ENCODE measurements at regions not wholly inside any gene's neighbourhood (a gene's known extent, or its start where the extent isn't known, plus 50 kb on each side); places are given as distances from the start of the nearest gene placed in this dataset.
"Not testable (repeated sequence)": the region's sequence is repeated elsewhere in the genome, so short reads cannot be mapped to it uniquely, and the experiment has no call there.

DNA sequence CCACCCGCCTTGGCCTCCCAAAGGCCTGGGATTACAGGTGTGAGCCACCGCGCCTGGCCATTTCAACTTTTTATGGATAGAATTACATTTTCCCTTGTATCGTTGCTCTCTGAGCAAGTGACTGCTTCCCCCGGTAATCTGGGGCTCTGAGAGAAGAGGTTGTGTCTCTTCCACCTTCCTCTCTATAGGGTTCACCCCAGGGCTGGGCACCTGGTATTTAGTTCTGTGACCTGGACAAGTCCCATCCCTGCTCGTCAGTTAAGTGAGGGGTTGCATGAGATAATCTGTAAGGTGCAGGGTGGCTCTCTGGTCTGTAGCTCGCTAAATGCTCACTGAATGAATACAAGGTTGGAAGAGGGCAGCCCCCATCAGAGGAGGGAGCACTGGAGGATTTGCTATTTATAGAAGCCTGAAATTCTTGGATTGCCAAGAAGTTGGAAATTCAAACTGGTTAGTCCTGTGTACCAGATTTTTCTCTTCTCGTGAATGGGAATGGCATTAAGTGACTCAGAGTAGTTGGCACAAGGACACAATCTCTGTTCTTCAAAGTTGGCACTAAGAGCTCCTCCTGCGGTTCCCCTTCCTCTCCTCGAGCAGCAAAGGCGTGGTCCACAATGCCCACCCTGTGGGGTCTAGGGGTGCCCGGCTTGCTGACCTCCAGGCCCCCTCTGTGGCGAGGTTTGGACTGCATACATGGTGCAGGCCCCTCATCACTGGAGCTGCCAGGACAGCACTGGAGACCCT lies 68.1 kb upstream of the DLG1 start:
- no peak for DNase-seq (ENCODE audit: extremely low spot score)
- CTCF ChIA-PET: no interaction called here
- POLR2A ChIA-PET: no interaction called here
- TF ChIP-seq HDGF (IDR thresholded peaks at IDR 0.05; ENCODE audit: borderline replicate concordance) (no peak), L3MBTL2 (conservative IDR thresholded peaks at IDR 0.05) (no peak), ELF4 (IDR thresholded peaks at IDR 0.05) (no peak)

DNA sequence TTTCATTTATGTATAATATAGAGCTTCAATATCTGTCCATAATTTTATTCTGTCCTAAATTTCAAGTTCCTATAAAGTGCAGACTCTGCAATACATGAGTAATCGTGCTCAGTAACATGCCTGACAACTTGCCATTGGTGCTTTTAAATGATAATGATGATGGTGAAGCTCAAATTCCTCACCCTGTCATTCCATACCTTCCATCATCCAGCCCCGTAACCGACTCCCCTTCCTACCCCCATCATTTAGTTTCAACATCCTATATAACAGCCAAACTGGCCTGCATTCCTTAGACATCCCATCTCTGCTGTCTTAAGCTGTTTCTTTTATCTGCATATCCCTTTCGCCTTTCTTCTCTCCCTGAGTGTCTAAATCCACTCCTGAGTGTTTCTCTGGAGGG lies 67.2 kb upstream of the DLG1 start:
- ChIA-PET CTCF (no interaction called here), POLR2A (no interaction called here)
- no peak for DNase-seq (ENCODE audit: extremely low spot score)
- TF ChIP-seq SUZ12 (IDR thresholded peaks at IDR 0.05) (no peak), L3MBTL2 (conservative IDR thresholded peaks at IDR 0.05) (no peak), FOXK2 (IDR thresholded peaks at IDR 0.05) (no peak), ELF4 (IDR thresholded peaks at IDR 0.05) (no peak), CTBP1 (IDR thresholded peaks at IDR 0.05; ENCODE audit: borderline replicate concordance) (no peak), BHLHE40 (IDR thresholded peaks at IDR 0.05; ENCODE audit: borderline replicate concordance) (no peak), FOXA1 (IDR thresholded peaks at IDR 0.05) (no peak), ARNT (IDR thresholded peaks at IDR 0.05) (no peak), HDGF (IDR thresholded peaks at IDR 0.05; ENCODE audit: borderline replicate concordance) (no peak), NFRKB (IDR thresholded peaks at IDR 0.05) (no peak), ZNF384 (IDR thresholded peaks at IDR 0.05) (no peak), FOXM1 (IDR thresholded peaks at IDR 0.05; ENCODE audit: borderline replicate concordance) (no peak), LEF1 (IDR thresholded peaks at IDR 0.05; ENCODE audit: borderline replicate concordance) (no peak), SP1 (IDR thresholded peaks at IDR 0.05) (no peak), TARDBP (IDR thresholded peaks at IDR 0.05) (no peak)
- TF ChIP-seq, protein P1, sequence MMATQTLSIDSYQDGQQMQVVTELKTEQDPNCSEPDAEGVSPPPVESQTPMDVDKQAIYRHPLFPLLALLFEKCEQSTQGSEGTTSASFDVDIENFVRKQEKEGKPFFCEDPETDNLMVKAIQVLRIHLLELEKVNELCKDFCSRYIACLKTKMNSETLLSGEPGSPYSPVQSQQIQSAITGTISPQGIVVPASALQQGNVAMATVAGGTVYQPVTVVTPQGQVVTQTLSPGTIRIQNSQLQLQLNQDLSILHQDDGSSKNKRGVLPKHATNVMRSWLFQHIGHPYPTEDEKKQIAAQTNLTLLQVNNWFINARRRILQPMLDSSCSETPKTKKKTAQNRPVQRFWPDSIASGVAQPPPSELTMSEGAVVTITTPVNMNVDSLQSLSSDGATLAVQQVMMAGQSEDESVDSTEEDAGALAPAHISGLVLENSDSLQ (IDR thresholded peaks at IDR 0.05): no peak

DNA sequence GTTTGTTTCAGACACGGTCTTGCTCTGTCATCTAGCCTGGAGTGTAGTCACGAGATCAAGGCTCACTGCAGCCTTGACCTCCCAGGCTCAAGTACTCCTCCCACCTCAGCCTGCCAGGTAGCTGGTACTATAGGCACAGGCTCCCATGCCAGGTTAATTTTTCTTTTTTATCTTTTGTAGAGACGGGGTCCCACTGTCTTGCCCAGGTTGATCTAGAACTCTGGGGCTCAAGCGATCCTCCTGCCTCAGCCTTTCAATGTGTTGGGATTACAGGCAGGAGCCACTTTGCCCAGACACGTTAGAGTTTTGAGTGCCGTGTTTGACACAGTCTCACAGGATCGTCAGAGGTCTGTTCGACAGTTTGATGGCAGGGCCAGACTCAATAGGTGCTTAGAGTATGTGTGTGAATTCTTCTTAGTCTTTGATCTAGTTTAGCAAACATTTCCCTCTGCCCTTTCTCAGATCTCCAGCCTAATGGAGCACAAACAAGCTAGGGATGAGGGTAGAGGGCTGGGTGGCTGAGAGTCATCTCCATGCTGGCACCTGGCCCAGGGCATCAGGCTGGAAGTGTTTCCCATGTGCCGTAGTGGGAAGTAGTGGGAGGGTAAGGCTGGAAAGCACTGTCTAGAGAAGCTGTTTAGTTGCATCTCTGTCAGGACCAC lies 66.1 kb upstream of the DLG1 start:
- TF ChIP-seq BHLHE40 (IDR thresholded peaks at IDR 0.05; ENCODE audit: borderline replicate concordance): no peak
- TF ChIP-seq HDGF (IDR thresholded peaks at IDR 0.05; ENCODE audit: borderline replicate concordance): no peak
- TF ChIP-seq NFRKB (IDR thresholded peaks at IDR 0.05): no peak
- TF ChIP-seq ELF4 (IDR thresholded peaks at IDR 0.05): no peak
- no peak for TF ChIP-seq SP1 (IDR thresholded peaks at IDR 0.05)
- no peak for TF ChIP-seq ARNT (IDR thresholded peaks at IDR 0.05)
- no peak for TF ChIP-seq FOXM1 (IDR thresholded peaks at IDR 0.05; ENCODE audit: borderline replicate concordance)
- TF ChIP-seq LEF1 (IDR thresholded peaks at IDR 0.05; ENCODE audit: borderline replicate concordance): no peak
- no peak for TF ChIP-seq ZNF384 (IDR thresholded peaks at IDR 0.05)
- no peak for TF ChIP-seq SUZ12 (IDR thresholded peaks at IDR 0.05)
- no peak for TF ChIP-seq TARDBP (IDR thresholded peaks at IDR 0.05)
- no peak for TF ChIP-seq FOXK2 (IDR thresholded peaks at IDR 0.05)
- TF ChIP-seq FOXA1 (IDR thresholded peaks at IDR 0.05): no peak
- no peak for TF ChIP-seq CTBP1 (IDR thresholded peaks at IDR 0.05; ENCODE audit: borderline replicate concordance)
- TF ChIP-seq L3MBTL2 (conservative IDR thresholded peaks at IDR 0.05): no peak
- TF ChIP-seq, protein P1 (IDR thresholded peaks at IDR 0.05): no peak
- no peak for DNase-seq (ENCODE audit: extremely low spot score)
- POLR2A ChIA-PET: interaction anchor here (0.6 to 1.3 kb wide), 2 partner anchors 10 to 64 kb away, joined by 3 read pairs; no protein-coding TSS in a partner anchor
- CTCF ChIA-PET: no interaction called here

DNA sequence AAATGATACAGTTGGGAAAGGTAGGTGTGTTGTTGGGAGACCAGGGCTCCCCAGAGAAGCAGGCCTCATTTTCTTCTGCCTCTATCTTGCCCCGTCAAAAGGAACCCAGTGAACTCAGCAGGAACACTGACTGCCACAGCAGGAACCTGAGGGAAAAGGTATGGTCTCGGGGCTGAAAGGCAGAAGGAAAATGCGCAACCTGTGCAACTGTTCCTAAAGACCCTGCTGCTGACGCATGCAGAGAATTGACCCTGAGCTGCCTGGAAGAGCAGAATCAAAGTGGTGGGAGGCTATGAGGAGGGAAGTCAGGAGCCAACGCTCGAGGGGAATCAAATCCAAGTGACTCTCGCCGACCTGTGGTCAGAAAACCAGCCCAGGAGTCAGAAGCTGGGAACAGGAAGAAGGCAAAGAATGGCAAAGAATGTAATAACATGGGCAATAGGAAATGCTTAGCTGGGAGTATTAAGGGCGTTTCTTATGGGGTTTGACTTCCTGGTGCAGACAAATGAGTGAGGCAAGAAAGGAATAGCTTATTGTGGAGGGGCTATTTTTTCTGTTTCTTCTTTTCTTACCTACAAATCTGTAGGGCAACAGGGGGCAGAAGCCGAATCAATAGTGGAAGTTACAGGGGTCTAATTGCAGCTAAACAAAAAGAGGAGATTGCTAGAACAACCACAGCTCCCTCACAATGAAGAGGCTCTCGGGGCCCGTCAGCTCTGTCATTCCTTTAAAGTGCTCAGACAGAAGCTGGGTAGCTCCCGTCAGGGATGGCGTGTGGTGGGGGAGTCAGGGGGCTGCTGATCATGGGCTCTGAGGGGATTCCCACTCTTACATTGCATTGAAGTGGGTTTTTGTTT lies 65.4 kb upstream of the DLG1 start:
- no peak for DNase-seq (ENCODE audit: extremely low spot score)
- POLR2A ChIA-PET: interaction anchor here (0.6 to 1.3 kb wide), 2 partner anchors 9 to 64 kb away, joined by 3 read pairs; no protein-coding TSS in a partner anchor
- TF ChIP-seq ARNT (IDR thresholded peaks at IDR 0.05) (no peak), TARDBP (IDR thresholded peaks at IDR 0.05) (no peak), ELF4 (IDR thresholded peaks at IDR 0.05) (no peak), NFRKB (IDR thresholded peaks at IDR 0.05) (no peak), FOXA1 (IDR thresholded peaks at IDR 0.05) (no peak), FOXM1 (IDR thresholded peaks at IDR 0.05; ENCODE audit: borderline replicate concordance) (no peak), CTBP1 (IDR thresholded peaks at IDR 0.05; ENCODE audit: borderline replicate concordance) (no peak), SUZ12 (IDR thresholded peaks at IDR 0.05) (no peak), SP1 (IDR thresholded peaks at IDR 0.05) (no peak), HDGF (IDR thresholded peaks at IDR 0.05; ENCODE audit: borderline replicate concordance) (no peak), ZNF384 (IDR thresholded peaks at IDR 0.05) (no peak), FOXK2 (IDR thresholded peaks at IDR 0.05) (no peak)
- TF ChIP-seq, protein P1 (IDR thresholded peaks at IDR 0.05): no peak
- CTCF ChIA-PET: interaction anchor here (0.7 kb wide), 1 partner anchor 62 kb away, joined by 5 read pairs; no protein-coding TSS in a partner anchor

DNA sequence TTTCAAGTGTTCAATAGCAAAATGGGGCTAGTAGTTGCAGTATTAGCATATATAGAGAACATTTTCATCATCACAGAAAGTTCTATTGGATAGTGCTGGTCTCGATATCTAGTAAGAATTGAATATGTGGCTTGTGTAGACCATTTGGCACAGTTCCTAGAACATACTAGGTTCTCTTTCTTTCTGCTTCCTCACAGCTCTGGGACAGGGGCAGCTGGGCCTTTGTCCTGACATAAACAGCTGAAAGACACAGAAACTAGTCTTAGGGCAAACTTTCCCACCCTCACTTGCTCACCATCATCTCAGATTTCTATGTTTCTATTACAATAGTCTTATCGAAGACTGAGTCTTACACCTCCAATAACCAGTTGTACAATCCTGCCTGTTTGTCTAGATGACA lies 63.7 kb upstream of the DLG1 start:
- ChIA-PET POLR2A (no interaction called here), CTCF (no interaction called here)
- TF ChIP-seq SUZ12 (IDR thresholded peaks at IDR 0.05): no peak
- no peak for TF ChIP-seq FOXA1 (IDR thresholded peaks at IDR 0.05)
- TF ChIP-seq SP1 (IDR thresholded peaks at IDR 0.05): no peak
- TF ChIP-seq, protein P1 (IDR thresholded peaks at IDR 0.05): no peak
- TF ChIP-seq LEF1 (IDR thresholded peaks at IDR 0.05; ENCODE audit: borderline replicate concordance): no peak
- TF ChIP-seq ARNT (IDR thresholded peaks at IDR 0.05): no peak
- TF ChIP-seq CTBP1 (IDR thresholded peaks at IDR 0.05; ENCODE audit: borderline replicate concordance): no peak
- TF ChIP-seq ZNF384 (IDR thresholded peaks at IDR 0.05): no peak
- no peak for TF ChIP-seq ELF4 (IDR thresholded peaks at IDR 0.05)
- TF ChIP-seq FOXM1 (IDR thresholded peaks at IDR 0.05; ENCODE audit: borderline replicate concordance): no peak
- no peak for TF ChIP-seq HDGF (IDR thresholded peaks at IDR 0.05; ENCODE audit: borderline replicate concordance)
- no peak for TF ChIP-seq BHLHE40 (IDR thresholded peaks at IDR 0.05; ENCODE audit: borderline replicate concordance)
- no peak for TF ChIP-seq NFRKB (IDR thresholded peaks at IDR 0.05)
- TF ChIP-seq FOXK2 (IDR thresholded peaks at IDR 0.05): no peak
- no peak for TF ChIP-seq TARDBP (IDR thresholded peaks at IDR 0.05)
- DNase-seq (ENCODE audit: extremely low spot score): no peak

DNA sequence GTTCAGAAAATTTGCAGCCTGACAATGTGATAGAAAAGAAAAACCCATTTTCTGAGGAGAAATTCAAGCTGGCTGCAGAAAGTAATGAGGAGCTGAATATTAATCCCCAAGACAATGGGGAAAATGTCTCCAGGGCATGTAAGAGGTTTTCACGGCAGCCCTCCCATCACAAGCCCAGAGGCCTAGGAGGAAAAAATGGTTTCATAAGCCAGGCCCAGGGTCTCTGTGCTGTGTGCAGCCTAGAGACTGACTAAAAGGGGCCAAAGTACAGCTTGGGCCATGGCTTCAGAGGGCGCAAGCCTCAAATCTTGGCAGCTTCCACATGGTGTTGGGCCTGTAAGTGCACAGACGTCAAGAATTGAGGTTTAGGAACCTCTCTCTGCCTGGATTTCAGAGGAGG lies 61.7 kb upstream of the DLG1 start:
- DNase-seq (ENCODE audit: extremely low spot score); CTCF ChIA-PET; POLR2A ChIA-PET: not testable (repeated sequence)

DNA sequence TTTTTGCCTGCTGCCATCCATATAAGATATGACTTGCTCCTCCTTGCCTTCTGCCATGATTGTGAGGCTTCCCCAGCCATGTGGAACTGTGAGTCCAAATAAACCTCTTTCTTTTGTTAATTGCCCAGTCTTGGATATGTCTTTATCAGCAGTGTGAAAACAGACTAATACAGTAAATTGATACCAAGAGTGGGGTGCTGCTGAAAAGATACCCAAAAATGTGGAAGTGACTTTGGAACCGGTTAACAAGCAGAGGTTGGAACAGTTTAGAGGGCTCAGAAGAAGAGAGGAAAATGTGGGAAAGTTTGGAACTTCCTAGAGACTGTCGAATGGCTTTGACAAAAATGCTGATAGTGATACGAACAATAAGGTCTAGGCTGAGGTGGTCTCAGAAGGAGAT lies 61.1 kb upstream of the DLG1 start:
- DNase-seq (ENCODE audit: extremely low spot score); POLR2A ChIA-PET; CTCF ChIA-PET: not testable (repeated sequence)

Data from HEK293T (cell line).